ENCODE measurements at regions not wholly inside any gene's neighbourhood (a gene's known extent, or its start where the extent isn't known, plus 50 kb on each side); places are given as distances from the start of the nearest gene placed in this dataset.

- no peak overlapping the region for H3K27ac ChIP-seq (ENCODE audit: low read length)
- TF ChIP-seq SIN3A (IDR thresholded peaks at IDR 0.05; ENCODE audit: borderline replicate concordance, insufficient read depth, low read depth, low read length) (no peak), CTCF (IDR thresholded peaks at IDR 0.05) (no peak), POLR2AphosphoS5 (IDR thresholded peaks at IDR 0.05; ENCODE audit: low read depth, low read length) (no peak), TCF7L2 (IDR thresholded peaks at IDR 0.05; ENCODE audit: low read depth, low read length) (no peak)
- TF ChIP-seq, protein P1, sequence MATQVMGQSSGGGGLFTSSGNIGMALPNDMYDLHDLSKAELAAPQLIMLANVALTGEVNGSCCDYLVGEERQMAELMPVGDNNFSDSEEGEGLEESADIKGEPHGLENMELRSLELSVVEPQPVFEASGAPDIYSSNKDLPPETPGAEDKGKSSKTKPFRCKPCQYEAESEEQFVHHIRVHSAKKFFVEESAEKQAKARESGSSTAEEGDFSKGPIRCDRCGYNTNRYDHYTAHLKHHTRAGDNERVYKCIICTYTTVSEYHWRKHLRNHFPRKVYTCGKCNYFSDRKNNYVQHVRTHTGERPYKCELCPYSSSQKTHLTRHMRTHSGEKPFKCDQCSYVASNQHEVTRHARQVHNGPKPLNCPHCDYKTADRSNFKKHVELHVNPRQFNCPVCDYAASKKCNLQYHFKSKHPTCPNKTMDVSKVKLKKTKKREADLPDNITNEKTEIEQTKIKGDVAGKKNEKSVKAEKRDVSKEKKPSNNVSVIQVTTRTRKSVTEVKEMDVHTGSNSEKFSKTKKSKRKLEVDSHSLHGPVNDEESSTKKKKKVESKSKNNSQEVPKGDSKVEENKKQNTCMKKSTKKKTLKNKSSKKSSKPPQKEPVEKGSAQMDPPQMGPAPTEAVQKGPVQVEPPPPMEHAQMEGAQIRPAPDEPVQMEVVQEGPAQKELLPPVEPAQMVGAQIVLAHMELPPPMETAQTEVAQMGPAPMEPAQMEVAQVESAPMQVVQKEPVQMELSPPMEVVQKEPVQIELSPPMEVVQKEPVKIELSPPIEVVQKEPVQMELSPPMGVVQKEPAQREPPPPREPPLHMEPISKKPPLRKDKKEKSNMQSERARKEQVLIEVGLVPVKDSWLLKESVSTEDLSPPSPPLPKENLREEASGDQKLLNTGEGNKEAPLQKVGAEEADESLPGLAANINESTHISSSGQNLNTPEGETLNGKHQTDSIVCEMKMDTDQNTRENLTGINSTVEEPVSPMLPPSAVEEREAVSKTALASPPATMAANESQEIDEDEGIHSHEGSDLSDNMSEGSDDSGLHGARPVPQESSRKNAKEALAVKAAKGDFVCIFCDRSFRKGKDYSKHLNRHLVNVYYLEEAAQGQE (IDR thresholded peaks at IDR 0.05; ENCODE audit: insufficient read depth in 1 of 2, low read depth in 2 of 2, low read length in 1 of 2), result no peak
- H3K4me3 ChIP-seq (ENCODE audit: low read depth in 2 of 2, low read length in 2 of 2), result no peak overlapping the region
- no peaks in the 10 kb centered on the region for H3K36me3 ChIP-seq (ENCODE audit: control insufficient read depth, insufficient read depth, low read length)
- intact Hi-C loops (cut with micrococcal nuclease; ENCODE audit: unreplicated experiment), result no loop called here
- DNase-seq (ENCODE audit: low read depth, low spot score) (no peak), ATAC-seq (no peak)
- H3K9me3 ChIP-seq (ENCODE audit: control insufficient read depth, insufficient read depth, low read depth, low read length), result no peaks in the 10 kb centered on the region
- in situ Hi-C loops (cut with HindIII; ENCODE audit: low pct_unique_long_range_greater_than_20kb, low sequenced_read_pairs), result no loop called here
- no peaks in the 10 kb centered on the region for H3K4me1 ChIP-seq (ENCODE audit: control insufficient read depth, insufficient read depth, low read length)
- no TSS peak for BruUV-seq (replicated peaks)
- ChIA-PET POLR2A (no interaction called here), CTCF (no interaction called here)
- H3K27me3 ChIP-seq (ENCODE audit: control insufficient read depth, insufficient read depth, low read length), result no peaks in the 10 kb centered on the region
Measured at GRCh38 chr4:110950731-110951130, 327.9 kb upstream of the PITX2 start.

DNA sequence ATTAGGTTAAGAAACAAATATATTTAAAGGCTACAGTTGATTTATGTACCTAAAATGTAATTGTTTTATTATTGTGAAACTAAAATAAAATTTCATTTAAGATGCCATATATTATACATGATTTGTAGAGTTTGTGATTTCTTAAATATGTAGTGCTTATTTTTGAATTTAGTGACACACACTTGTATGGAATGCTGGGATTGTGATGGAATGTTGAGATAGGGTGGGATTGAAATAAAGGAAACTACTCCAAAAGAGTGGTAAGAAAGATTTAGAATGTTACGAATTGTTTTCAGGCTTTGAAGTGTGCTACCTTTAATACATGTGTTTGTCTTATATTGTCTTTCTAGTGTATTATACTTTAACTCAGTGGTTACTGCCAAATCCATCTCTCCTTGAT, 330.3 kb upstream of the PITX2 start:
- in situ Hi-C loops (cut with HindIII; ENCODE audit: low pct_unique_long_range_greater_than_20kb, low sequenced_read_pairs) (no loop called here), intact Hi-C loops (cut with micrococcal nuclease; ENCODE audit: unreplicated experiment) (no loop called here)
- ATAC-seq (no peak), DNase-seq (ENCODE audit: low read depth, low spot score) (no peak)
- H3K4me1 ChIP-seq (ENCODE audit: control insufficient read depth, insufficient read depth, low read length), result no peaks in the 10 kb centered on the region
- H3K9me3 ChIP-seq (ENCODE audit: control insufficient read depth, insufficient read depth, low read depth, low read length), result no peaks in the 10 kb centered on the region
- H3K4me3 ChIP-seq (ENCODE audit: low read depth in 2 of 2, low read length in 2 of 2), result no peak overlapping the region
- ChIA-PET CTCF (no interaction called here), POLR2A (no interaction called here)
- no peaks in the 10 kb centered on the region for H3K36me3 ChIP-seq (ENCODE audit: control insufficient read depth, insufficient read depth, low read length)
- BruUV-seq (replicated peaks), result no TSS peak
- TF ChIP-seq, protein P1 (IDR thresholded peaks at IDR 0.05; ENCODE audit: insufficient read depth in 1 of 2, low read depth in 2 of 2, low read length in 1 of 2), result no peak
- TF ChIP-seq SIN3A (IDR thresholded peaks at IDR 0.05; ENCODE audit: borderline replicate concordance, insufficient read depth, low read depth, low read length), result no peak
- TF ChIP-seq POLR2AphosphoS5 (IDR thresholded peaks at IDR 0.05; ENCODE audit: low read depth, low read length), result no peak
- TF ChIP-seq TCF7L2 (IDR thresholded peaks at IDR 0.05; ENCODE audit: low read depth, low read length), result no peak
- no peak for TF ChIP-seq CTCF (IDR thresholded peaks at IDR 0.05)
- no peak overlapping the region for H3K27ac ChIP-seq (ENCODE audit: low read length)
- no peaks in the 10 kb centered on the region for H3K27me3 ChIP-seq (ENCODE audit: control insufficient read depth, insufficient read depth, low read length)
